ENCODE measurements at regions not wholly inside any gene's neighbourhood (a gene's known extent, or its start where the extent isn't known, plus 50 kb on each side); places are given as distances from the start of the nearest gene placed in this dataset.
"Not testable (repeated sequence)": the region's sequence is repeated elsewhere in the genome, so short reads cannot be mapped to it uniquely, and the experiment has no call there.

DNA sequence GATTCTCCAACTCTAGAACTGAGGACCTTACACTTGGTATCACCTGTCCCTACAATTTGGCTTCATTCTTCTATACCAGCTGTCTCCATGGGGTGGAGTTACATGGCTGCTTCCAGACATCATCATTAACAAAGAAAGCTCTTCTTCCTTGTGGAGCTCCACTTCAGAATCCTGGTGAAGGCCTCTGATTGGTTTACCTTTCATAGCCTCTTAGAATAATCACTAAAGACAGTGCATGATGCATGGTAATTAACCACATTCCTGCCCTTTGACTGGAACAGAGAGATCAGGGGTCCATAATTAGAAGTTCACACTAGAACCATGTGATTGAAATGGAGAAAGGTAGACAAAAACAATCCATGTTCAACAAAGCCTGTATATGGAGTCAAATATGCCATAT lies 112.6 kb upstream of the ZNF827 start:
- no peak overlapping the region for H3K4me3 ChIP-seq (ENCODE audit: low read length)
- TF ChIP-seq, protein P1, sequence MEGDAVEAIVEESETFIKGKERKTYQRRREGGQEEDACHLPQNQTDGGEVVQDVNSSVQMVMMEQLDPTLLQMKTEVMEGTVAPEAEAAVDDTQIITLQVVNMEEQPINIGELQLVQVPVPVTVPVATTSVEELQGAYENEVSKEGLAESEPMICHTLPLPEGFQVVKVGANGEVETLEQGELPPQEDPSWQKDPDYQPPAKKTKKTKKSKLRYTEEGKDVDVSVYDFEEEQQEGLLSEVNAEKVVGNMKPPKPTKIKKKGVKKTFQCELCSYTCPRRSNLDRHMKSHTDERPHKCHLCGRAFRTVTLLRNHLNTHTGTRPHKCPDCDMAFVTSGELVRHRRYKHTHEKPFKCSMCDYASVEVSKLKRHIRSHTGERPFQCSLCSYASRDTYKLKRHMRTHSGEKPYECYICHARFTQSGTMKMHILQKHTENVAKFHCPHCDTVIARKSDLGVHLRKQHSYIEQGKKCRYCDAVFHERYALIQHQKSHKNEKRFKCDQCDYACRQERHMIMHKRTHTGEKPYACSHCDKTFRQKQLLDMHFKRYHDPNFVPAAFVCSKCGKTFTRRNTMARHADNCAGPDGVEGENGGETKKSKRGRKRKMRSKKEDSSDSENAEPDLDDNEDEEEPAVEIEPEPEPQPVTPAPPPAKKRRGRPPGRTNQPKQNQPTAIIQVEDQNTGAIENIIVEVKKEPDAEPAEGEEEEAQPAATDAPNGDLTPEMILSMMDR (conservative IDR thresholded peaks at IDR 0.05; ENCODE audit: low read length): no peak
- DNase-seq (ENCODE audit: low read depth): no peak

- no peak overlapping the region for H3K4me3 ChIP-seq (ENCODE audit: low read length)
- no peak for DNase-seq (ENCODE audit: low read depth)
- TF ChIP-seq, protein P1 (conservative IDR thresholded peaks at IDR 0.05; ENCODE audit: low read length): no peak
These were observed 111.2 kb upstream of the ZNF827 start for GRCh38 chr4:146049802-146050201.

GRCh38 chr4:146047768-146048167 lies 109.1 kb upstream of the ZNF827 start:
- not testable (repeated sequence) for H3K4me3 ChIP-seq (ENCODE audit: low read length); DNase-seq (ENCODE audit: low read depth)

- DNase-seq (ENCODE audit: low read depth): no peak
- TF ChIP-seq, protein P1 (conservative IDR thresholded peaks at IDR 0.05; ENCODE audit: low read length): no peak
- H3K4me3 ChIP-seq (ENCODE audit: low read length): no peak overlapping the region
These were observed 102.7 kb upstream of the ZNF827 start for GRCh38 chr4:146041139-146042004.

DNA sequence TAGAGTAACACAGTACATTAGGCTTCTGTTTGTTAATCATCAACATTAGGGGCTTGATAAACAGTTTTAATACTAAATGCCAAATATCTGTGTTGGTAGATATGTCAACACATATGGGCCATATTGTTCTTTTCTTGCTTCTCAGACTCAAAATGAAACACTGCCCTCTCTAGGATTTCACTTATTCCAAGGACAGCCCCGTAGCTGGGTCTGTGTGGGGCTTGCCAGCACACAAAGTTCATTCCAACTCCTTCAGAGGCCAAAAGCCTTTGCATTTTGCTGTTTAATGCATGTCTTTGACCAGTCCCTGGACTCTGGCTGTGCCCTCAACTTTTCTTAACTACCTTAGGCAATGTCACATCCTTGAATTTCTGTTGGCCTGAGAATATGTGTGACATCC lies 102.0 kb upstream of the ZNF827 start:
- TF ChIP-seq, protein P1 (conservative IDR thresholded peaks at IDR 0.05; ENCODE audit: low read length): no peak
- H3K4me3 ChIP-seq (ENCODE audit: low read length): no peak overlapping the region
- DNase-seq (ENCODE audit: low read depth): no peak

DNA sequence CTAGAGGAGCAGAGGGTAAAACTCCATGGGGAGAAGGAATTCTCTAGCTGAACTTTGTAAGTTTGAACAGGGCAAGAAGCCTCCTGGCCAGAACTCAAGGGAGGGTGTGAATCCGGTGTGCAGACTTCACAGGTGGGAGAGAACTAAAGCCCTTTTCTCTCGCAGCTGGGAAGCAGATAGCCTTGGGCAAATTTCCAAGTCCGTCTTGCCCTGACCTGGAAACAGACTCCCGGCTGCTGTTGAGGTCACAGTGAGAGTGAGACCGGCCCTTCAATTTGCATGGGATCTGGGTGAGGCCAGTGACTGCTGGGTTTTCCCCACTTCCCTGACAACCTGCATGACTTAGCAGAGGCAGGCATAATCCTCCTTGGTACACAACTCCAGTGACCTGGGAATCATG lies 94.5 kb upstream of the ZNF827 start:
- no peak for DNase-seq (ENCODE audit: low read depth)
- H3K4me3 ChIP-seq (ENCODE audit: low read length): no peak overlapping the region
- TF ChIP-seq, protein P1 (conservative IDR thresholded peaks at IDR 0.05; ENCODE audit: low read length): no peak

DNA sequence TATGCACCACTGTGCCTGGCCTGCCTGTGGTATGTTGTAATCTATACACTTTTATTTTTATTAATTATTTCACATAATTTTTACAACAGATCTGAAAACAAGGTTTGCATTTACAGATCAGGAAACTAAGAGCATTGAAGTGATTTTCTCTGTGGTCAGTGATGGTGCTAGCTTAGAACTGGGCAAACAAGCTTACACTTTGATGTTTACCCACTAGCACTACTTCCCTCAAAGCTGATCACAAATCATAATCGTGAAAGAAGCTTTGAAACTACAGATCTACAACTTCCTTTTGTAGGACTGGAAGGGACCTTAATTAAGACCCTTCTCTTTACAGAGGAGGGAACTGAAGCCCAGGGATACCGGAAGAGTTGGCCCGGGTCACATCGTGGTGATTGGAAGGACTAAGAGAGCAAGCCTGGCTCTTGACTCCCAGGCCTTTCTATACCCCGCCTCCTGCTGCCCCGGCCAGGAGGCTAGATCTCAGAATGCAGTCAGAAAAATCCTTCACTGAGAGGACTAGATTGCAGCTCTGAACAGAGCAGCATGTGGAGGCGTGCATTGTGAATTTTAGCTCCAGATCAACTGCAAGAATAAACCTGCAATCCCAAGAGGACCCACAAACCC lies 93.7 kb upstream of the ZNF827 start:
- TF ChIP-seq, protein P1 (conservative IDR thresholded peaks at IDR 0.05; ENCODE audit: low read length): no peak
- no peak for DNase-seq (ENCODE audit: low read depth)
- no peak overlapping the region for H3K4me3 ChIP-seq (ENCODE audit: low read length)

All from AG10803 (cell line).